ENCODE measurements at regions not wholly inside any gene's neighbourhood (a gene's known extent, or its start where the extent isn't known, plus 50 kb on each side); places are given as distances from the start of the nearest gene placed in this dataset.

GRCh38 chr1:57791497-57791896 lies 367.6 kb upstream of the DAB1 start (continued):
- TF ChIP-seq ZNF687 (IDR thresholded peaks at IDR 0.05) (no peak), YY1 (IDR thresholded peaks at IDR 0.05; ENCODE audit: low read depth, low read length) (no peak), GABPA (IDR thresholded peaks at IDR 0.05; ENCODE audit: low read depth) (no peak), HDAC2 (IDR thresholded peaks at IDR 0.05) (no peak)

- Histone ChIP-seq H3K4me1 (ENCODE audit: control insufficient read depth, insufficient read depth, low read length) (no peaks in the 10 kb centered on the region), H3K9ac (ENCODE audit: control insufficient read depth, insufficient read depth, low read length) (no peak overlapping the region), H3K4me2 (ENCODE audit: control insufficient read depth, insufficient read depth) (no peak overlapping the region), H4K20me1 (ENCODE audit: control insufficient read depth, insufficient read depth) (no peaks in the 10 kb centered on the region), H3K79me2 (ENCODE audit: control insufficient read depth, insufficient read depth, low read length) (no peaks in the 10 kb centered on the region), H3K9me3 (replicated peaks; ENCODE audit: control insufficient read depth, insufficient read depth, low read length) (no peaks in the 10 kb centered on the region), H3K36me3 (ENCODE audit: control insufficient read depth in 2 of 2, insufficient read depth in 2 of 2, low read length in 1 of 2) (no peaks in the 10 kb centered on the region), H3K27me3 (replicated peaks in 1 of 2; ENCODE audit: control insufficient read depth in 2 of 2, insufficient read depth in 2 of 2, low read length in 1 of 2) (no peaks in the 10 kb centered on the region), H3K4me3 (no peak overlapping the region), H3K27ac (ENCODE audit: control insufficient read depth, insufficient read depth) (no peak overlapping the region), H2AFZ (ENCODE audit: control insufficient read depth, low read depth, low read length) (no peak overlapping the region)
- no peak for TF ChIP-seq NKRF (conservative IDR thresholded peaks at IDR 0.05)
- TF ChIP-seq CEBPZ (IDR thresholded peaks at IDR 0.05; ENCODE audit: low read depth, low read length): no peak
- no peak for TF ChIP-seq E4F1 (IDR thresholded peaks at IDR 0.05; ENCODE audit: borderline replicate concordance, partially characterized antibody)
- TF ChIP-seq SPI1 (IDR thresholded peaks at IDR 0.05; ENCODE audit: borderline replicate concordance, insufficient read depth, low read depth, low read length): no peak
- no peak for TF ChIP-seq RCOR1 (conservative IDR thresholded peaks at IDR 0.05; ENCODE audit: low read depth, low read length)
- no peak for TF ChIP-seq SMAD5 (IDR thresholded peaks at IDR 0.05; ENCODE audit: low read depth)
- BruUV-seq (replicated peaks): no TSS peak
- DNase-seq (ENCODE audit: low read depth, low spot score): no peak
- 1% methylated on average over 5 of the region's 5 CpGs for WGBS (ENCODE audit: insufficient coverage, insufficient replicate concordance, low lambda C conversion rate, missing lambda C conversion rate)
- CTCF ChIA-PET: no interaction called here
- FAIRE-seq: no peak
- no peak for ATAC-seq
- intact Hi-C loops (cut with micrococcal nuclease; ENCODE audit: unreplicated experiment): no loop called here
- POLR2A ChIA-PET: no interaction called here
- SMC1A ChIA-PET (ENCODE audit: uncharacterized antibody, unreplicated experiment): no interaction called here
- in situ Hi-C loops (cut with MboI): no loop called here
- RAD21 ChIA-PET (ENCODE audit: unreplicated experiment): no interaction called here
Measured at GRCh38 chr1:57789936-57790335, 366.1 kb upstream of the DAB1 start.

All from GM12878 (cell line).